ENCODE measurements at regions not wholly inside any gene's neighbourhood (a gene's known extent, or its start where the extent isn't known, plus 50 kb on each side); places are given as distances from the start of the nearest gene placed in this dataset.

DNA sequence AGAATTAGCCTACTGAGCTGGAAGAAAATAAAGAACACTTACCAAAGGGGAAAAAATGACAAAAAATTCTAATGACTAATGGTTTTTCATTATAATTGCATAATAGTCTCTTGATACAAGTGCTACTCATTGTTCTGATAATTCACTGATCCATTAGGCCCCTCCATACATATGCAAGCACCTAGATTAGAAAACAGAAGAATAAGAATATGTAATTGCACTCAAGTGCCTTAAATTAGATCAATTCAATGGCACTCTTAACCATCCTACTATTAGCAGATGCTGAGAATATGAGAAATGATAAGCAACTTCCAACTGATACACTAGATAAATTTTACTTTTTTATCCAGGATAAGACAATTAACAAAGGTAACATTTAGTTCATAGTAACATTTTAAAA is 440.9 kb upstream of the C9orf72 start:
- in situ Hi-C loops (cut with HindIII; ENCODE audit: low pct_unique_long_range_greater_than_20kb, low sequenced_read_pairs) = no loop called here
- no peak for DNase-seq (ENCODE audit: low read depth)

DNA sequence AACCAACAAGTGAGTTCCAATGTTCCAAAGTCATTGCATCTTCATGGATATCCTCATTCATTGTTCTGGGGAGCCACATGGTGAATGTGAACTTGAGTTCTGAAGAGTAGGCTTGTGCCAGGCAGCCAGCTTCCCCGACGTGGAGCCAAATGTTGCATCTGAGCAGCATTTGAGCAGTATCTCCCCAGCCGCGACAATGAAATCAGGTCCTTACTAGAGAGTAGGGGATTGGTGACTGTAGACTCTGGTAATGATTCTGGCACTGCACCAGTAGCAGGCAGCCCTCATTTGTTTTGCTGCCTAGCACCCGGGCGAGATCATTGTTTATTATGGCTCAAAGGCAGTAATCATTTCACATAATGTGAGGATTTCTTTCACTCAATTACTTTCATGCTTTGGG is 451.4 kb upstream of the C9orf72 start:
- in situ Hi-C loops (cut with HindIII; ENCODE audit: low pct_unique_long_range_greater_than_20kb, low sequenced_read_pairs) = no loop called here
- DNase-seq (ENCODE audit: low read depth) = no peak

DNA sequence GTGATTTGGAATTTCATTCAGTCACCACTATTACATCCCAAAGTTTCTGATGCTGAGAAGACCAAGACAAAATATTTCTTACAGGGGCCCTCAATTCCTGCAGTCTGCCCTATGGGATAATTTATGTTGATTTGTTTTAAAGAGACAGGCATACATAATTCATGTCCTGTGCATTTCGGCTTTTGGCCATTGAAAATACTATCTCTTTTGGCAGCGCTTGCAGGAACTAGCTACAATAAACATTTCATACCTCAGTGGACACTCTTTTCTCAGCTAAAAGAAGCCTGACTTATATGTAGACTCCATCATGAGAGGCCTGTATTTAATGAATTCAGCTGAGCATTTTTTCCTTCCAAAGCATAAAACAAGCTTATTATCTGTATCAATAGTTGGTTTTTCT is 451.9 kb upstream of the C9orf72 start:
- in situ Hi-C loops (cut with HindIII; ENCODE audit: low pct_unique_long_range_greater_than_20kb, low sequenced_read_pairs) = no loop called here
- DNase-seq (ENCODE audit: low read depth) = no peak

DNA sequence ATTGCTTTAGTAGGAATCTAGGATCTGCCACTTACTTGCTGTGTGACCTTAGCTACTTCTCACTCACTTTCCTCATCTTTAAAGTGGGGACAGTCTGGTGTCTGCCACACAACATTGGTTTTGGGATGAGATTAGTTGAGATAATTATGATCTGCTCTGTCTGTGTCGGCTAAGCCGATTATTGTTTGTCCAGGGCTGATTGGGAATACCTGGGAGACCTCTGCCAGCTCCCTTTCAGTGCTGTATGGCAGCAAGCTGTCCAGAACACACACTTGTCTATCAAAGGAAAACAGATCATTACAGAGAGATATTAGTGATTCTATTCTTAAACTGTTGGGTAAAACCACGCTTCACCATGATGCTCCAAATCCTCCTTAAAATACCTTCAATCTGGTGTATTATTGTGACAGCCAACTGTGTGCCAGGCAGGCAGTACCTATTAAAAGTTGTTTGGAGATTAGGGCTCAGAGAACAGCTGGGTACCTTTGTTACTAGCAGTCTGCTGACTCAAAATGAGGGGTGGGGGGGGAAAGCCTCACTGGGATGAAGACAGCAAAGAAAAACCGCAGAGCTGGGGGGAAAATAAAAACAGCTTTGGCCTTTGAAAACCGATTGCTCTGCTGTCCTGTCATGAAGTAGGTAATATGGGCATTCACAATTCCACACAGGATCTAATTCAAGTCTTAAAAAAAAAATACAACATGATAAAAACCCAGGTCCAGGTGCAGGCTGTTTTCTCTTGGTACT is 458.4 kb upstream of the C9orf72 start:
- DNase-seq (ENCODE audit: low read depth) = no peak
- in situ Hi-C loops (cut with HindIII; ENCODE audit: low pct_unique_long_range_greater_than_20kb, low sequenced_read_pairs) = no loop called here

DNA sequence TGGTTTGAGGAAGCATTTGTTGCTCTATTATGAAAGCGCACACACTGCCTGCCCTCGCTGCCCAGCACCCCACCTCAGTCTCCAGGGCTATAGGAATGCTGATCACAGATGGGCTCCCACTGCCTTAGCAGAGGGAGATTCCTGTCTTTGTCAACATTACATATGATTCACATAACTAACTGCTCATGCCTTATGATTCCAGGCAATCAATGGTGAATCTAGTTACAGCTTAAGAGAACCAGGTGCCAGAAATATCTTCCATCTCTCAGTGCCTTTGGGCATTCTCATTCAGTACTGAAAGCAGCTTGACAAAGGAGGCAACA is 458.9 kb upstream of the C9orf72 start:
- DNase-seq (ENCODE audit: low read depth) = no peak
- in situ Hi-C loops (cut with HindIII; ENCODE audit: low pct_unique_long_range_greater_than_20kb, low sequenced_read_pairs) = no loop called here

DNA sequence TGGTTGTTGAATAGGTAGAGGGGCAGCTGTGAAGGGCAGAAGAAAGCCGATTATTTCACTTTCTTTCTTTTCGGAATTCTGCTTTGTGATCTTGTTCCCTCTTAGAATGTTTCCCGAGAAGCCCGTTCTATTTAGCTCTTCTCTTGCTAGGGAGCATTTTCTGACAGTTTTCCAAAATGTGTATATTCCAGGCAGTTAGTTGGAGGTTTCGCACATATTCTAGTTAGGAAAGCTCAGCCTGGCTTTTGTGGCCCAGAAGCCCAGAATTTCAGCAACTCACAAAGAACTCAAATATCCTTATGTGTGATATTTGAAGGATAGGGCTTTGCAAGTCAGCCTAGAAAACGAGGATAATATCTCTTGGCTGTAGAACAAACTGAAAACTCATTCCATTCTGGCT is 461.0 kb upstream of the C9orf72 start:
- in situ Hi-C loops (cut with HindIII; ENCODE audit: low pct_unique_long_range_greater_than_20kb, low sequenced_read_pairs) = no loop called here
- no peak for DNase-seq (ENCODE audit: low read depth)

DNA sequence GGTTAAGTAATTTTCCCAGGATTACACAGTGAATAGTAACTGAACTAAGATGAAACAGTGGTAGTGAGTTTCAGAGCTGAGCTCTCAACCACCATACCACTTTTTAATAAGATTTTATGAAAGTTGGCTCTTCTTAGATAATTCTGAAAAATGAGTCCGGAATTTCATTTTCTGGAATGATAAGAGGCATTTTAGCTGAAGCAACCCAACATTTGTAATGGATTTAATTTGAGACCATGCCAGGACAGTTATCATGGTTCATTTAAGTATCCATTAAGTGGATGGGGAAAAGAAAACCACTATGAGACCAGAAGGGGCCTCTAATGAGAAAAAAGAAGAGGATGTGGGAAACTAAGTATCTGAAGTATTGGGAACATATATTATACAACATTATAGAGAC is 464.7 kb upstream of the C9orf72 start:
- in situ Hi-C loops (cut with HindIII; ENCODE audit: low pct_unique_long_range_greater_than_20kb, low sequenced_read_pairs) = no loop called here
- DNase-seq (ENCODE audit: low read depth) = no peak

DNA sequence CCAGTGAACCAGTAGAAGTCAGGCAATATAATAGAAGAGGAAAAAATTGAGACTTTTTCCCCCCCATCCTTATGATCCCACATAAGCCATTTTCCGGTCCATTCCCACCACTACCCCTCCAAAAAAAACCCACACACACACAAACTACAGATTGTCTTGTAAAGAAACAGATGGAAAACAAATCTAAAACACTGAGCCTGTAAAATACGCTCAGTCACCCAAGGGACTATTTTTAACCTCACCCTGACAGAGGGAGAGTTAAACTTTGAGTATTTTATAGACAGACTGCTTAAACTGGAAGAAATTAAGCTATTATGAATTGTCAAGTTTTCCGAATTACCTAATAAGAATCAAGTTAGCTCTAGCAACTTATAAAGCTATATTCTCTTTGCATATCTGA is 471.8 kb upstream of the C9orf72 start:
- DNase-seq (ENCODE audit: low read depth) = no peak
- in situ Hi-C loops (cut with HindIII; ENCODE audit: low pct_unique_long_range_greater_than_20kb, low sequenced_read_pairs) = no loop called here

DNA sequence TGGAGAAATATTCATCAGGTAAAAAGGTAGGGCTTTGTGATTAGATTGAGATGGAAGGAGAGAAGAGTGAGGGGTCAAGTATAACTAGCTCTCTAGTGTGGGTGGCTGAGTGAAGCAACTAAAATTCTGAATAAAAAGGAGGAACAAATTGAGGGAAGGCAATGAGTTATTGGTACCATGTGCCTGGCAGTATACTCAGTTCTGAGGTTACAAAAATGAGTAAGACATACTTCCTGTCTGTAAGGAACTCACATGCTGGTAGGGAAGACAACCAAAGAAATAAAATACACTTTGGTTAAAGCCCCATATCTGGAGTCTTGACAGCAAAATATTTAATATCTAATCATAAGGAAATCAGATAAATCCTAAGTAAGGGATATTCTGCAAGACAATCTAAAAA is 476.8 kb upstream of the C9orf72 start:
- in situ Hi-C loops (cut with HindIII; ENCODE audit: low pct_unique_long_range_greater_than_20kb, low sequenced_read_pairs) = no loop called here
- no peak for DNase-seq (ENCODE audit: low read depth)

DNA sequence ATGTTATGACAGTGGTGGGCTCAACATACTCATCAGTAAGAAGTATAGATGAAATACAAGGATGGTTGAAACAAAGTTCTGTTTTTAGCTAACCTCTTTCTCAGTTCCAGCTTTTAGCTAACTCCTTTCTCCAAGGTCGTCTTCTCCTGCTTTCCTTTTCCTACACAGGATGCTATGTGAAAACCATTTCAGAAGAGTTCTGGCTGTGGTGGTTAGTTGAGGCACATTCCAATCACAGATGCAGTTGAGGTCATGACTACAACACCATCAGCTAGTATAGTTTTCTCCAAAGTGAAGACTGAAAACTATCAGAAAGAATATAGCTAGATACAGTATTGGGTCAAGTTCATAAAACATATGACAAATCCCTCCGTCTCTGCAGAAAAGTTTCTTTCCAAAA is 477.7 kb upstream of the C9orf72 start:
- in situ Hi-C loops (cut with HindIII; ENCODE audit: low pct_unique_long_range_greater_than_20kb, low sequenced_read_pairs) = no loop called here
- DNase-seq (ENCODE audit: low read depth) = no peak

DNA sequence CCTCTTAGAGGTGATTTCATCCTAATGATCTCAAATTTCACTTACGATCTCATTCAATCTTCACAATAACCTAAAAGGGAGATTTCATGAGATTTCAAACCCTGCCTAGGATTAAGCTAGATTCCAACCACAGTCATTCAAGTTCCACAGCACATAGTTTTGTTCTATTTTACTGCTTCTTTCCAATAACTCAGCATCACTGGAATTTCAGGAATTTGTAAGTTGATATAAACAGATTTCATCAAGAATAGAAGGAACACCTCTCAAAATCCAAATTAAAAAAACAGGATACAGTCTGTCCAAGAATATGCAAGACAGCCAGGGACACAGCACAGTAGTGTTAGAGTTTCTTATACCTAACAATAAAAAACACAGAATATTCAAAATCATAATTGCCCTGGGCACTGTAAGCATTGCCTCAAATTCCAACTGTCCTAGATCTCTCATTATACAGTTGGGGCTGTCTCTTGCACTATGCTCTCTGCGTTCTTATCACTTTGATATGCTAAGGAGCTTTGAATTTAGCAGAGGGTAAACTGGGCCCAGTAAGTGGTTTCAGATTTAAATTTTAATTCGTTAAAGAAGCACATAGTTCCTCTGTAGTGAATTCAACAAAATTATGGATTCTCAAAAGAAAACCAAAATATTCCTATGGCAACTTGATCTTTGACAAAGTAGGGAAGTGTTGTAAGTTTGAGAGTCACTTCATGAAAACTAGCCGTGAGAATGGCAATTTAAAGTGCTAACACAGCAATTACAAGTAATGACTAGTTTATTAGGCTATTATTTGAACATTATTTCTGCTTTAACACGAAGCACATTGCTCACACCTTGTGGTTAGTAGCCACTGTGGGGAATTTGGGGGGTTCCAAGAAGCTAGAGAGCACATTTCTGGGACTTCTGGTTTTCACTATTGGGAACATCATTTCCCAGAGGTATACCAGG is 478.6 kb upstream of the C9orf72 start:
- in situ Hi-C loops (cut with HindIII; ENCODE audit: low pct_unique_long_range_greater_than_20kb, low sequenced_read_pairs) = no loop called here
- no peak for DNase-seq (ENCODE audit: low read depth)

DNA sequence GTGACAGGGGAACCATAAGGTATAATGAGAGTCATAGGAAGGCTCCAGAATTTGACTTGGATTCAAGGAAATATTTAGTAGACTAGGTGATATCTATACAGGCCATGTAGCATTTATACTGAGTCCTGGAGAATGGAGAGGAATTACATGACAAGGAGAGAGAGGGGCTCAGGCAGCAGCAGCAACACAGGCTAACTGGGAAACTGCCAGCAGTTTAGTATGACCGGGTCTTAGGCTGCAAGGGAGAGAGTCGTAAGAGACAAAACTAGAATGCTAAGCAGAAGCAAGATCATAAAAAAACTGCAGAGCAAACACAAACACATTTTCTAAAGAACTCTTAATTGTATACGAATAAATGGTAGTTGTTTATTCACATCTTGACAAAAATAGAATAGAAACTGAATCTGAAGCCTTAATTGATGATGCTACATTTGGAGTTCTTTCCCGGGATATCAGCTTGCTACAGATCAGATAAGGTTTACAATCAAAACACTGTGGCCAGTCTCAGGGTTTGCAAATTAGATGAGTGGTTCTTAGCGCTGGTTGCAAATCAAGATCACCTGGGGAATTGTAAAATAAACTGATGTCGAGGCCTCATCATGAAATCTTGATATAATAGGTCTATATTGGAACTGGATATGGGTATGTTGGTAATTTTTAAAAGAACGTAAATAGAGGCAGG is 480.0 kb upstream of the C9orf72 start:
- DNase-seq (ENCODE audit: low read depth) = no peak
- in situ Hi-C loops (cut with HindIII; ENCODE audit: low pct_unique_long_range_greater_than_20kb, low sequenced_read_pairs) = no loop called here

DNA sequence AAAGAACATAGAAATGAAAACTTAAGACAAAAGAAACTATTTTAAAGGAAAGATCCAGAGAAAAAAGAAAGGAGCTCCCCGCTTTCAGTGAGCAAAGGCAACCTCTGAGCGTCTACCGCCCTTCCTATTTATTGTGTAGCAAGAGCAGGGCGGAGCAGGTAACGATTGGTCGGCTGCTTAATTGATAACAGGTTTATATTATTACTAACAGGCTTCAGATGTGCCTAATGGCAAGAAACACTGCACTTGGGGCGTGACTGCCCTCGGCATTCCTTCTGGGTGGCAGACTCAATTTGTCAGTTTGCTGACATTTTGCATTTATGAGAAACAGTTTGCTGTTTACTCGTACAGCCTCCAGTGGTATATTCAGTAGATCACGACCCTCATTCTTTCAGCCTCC is 482.7 kb upstream of the C9orf72 start:
- DNase-seq (ENCODE audit: low read depth) = no peak
- in situ Hi-C loops (cut with HindIII; ENCODE audit: low pct_unique_long_range_greater_than_20kb, low sequenced_read_pairs) = no loop called here

DNA sequence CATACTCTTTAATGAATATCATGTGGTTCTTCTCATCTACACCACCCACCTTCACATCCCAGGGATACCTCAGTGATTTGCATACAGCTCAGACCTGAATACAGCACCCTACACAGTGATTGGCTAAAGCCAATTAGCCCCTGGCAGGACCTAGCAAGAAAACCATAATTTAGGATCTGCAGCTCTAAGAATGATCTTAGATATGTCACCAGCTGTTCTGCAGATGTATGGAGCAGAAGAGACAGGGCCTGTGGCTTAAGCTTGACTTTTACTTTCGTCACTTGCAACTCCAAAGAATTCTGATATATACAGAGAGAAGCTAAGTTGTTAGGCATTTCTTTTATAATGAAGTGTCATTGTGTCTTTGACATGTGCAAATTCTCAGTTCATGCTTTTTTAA is 483.2 kb upstream of the C9orf72 start:
- in situ Hi-C loops (cut with HindIII; ENCODE audit: low pct_unique_long_range_greater_than_20kb, low sequenced_read_pairs) = no loop called here
- DNase-seq (ENCODE audit: low read depth) = no peak

DNA sequence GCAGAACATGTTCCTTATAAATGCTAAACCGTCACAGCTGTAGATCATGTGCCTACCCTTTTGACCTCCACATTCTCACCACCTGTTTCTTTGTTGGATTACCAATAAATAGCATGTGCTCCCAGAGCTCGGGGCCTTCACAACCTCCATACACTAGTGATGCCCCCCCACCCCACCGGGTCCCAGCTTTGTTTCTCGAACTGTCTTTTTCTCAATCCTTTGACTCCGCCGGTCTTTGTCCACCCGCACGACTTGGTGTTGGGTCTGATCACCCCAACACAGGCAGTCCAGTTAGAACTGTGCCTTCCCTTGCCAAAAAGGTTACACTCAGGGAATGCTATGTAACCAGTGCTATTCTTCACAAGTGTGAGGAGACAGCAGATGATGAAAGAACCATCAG is 485.9 kb upstream of the C9orf72 start:
- in situ Hi-C loops (cut with HindIII; ENCODE audit: low pct_unique_long_range_greater_than_20kb, low sequenced_read_pairs) = no loop called here
- DNase-seq (ENCODE audit: low read depth) = no peak

DNA sequence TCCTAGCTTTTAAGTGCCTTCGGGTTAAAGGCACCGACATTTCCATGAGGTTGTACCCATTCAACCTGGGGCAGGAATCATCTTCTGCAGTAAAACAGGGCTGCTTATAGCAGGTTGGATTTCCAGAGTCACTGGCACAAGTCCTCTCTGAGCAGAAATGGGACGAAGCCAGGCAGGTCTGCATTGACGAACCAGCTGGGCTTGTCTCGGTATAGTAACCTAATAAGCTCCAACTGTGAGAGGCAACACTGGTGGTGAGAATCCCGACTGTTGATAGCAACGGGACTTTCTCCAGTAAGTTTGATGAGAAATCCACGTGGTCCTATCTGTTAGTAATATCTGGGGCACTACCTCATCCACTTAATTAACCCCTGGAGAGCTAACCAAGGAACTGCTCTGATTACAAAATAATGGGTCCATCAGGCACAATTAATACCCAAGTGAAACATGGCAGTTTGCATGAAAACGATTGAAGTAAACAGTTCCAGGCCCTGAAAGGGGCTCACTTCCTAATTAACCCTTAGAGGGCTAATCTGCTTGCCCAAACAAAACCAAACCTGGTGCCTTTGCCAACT is 491.0 kb upstream of the C9orf72 start:
- in situ Hi-C loops (cut with HindIII; ENCODE audit: low pct_unique_long_range_greater_than_20kb, low sequenced_read_pairs) = no loop called here
- no peak for DNase-seq (ENCODE audit: low read depth)

DNA sequence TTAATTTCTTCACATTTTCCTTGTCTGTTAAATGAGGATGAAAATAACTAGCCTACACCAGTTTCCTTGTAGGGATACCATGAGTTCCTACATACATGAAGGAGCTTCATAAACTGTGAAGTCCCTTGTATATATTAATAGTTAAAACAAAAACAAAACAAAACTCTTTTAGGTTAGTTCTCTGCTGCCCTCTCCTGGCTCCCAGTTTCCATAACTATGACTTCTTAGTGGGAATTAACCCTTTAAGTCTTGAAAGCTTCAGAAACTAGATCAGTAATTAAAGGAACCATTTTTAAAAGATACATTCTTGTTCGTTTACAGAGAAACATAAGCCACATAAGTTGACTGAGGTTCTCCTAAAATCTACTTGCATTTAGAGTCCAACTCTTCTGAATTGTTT is 500.0 kb upstream of the C9orf72 start:
- in situ Hi-C loops (cut with HindIII; ENCODE audit: low pct_unique_long_range_greater_than_20kb, low sequenced_read_pairs) = no loop called here
- DNase-seq (ENCODE audit: low read depth) = peak; percentile 14

DNA sequence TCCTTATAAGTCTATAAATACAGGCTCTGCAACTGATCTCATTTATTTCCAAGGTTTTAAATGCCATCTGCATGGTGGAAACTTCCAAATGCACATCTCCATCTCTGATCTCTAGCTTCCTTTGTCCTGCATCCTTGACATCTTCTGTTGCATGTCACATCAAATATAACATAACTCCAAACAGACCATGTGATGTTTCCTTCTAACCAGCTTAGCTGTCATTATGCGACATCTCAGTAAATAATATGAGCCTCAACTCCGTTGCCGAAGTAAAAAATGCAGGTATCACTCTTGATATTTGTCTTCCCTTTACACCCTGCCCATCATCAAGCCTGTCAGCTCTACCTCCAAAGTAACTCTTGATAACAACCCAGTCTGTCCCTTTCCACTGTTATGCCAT is 506.4 kb upstream of the C9orf72 start:
- no peak for DNase-seq (ENCODE audit: low read depth)
- in situ Hi-C loops (cut with HindIII; ENCODE audit: low pct_unique_long_range_greater_than_20kb, low sequenced_read_pairs) = no loop called here

DNA sequence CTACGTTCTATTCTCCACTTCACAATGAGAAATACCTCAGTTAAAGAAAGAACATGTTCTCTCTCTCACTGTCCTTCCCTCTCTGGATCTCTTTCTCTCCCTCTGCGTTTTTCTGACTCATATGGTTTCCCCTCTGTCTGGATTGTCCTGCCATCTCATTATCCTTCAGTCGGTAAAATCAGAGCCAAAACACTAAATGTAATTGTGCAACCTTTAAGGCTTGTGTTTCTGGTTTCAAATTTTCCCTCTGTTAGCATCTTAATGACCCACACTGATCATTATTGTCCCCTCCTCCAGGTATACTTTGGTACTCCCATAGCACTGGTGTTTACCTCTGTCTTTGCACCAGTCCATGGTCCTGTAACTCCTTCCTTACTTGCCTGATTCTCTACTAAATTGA is 509.4 kb upstream of the C9orf72 start:
- no peak for DNase-seq (ENCODE audit: low read depth)
- in situ Hi-C loops (cut with HindIII; ENCODE audit: low pct_unique_long_range_greater_than_20kb, low sequenced_read_pairs) = no loop called here

Data from Caki2 (cell line).